ENCODE measurements at regions not wholly inside any gene's neighbourhood (a gene's known extent, or its start where the extent isn't known, plus 50 kb on each side); places are given as distances from the start of the nearest gene placed in this dataset.

GRCh38 chr2:220220009-220220408, 592.6 kb downstream of the SLC4A3 start:
- DNase-seq (ENCODE audit: low spot score): no peak

DNA sequence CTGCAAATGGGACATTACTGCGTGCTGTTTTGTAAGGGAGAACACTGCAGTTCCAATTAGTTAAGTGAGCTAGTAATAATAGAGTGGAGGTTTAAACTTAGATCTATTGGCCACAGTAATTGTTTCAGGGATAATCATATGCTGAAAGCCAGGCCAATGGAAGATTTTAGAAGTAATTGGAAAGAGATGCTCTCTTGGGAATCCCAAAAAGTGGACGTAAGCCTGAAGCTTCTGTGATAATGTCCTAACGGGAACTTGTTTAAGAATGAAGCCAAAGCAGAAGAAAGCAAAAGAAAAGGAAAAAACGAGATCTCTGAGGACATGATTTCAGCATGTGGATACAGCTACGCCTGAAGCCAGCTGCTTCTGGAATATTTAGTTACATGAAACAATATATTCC, 594.6 kb downstream of the SLC4A3 start:
- no peak for DNase-seq (ENCODE audit: low spot score)

- DNase-seq (ENCODE audit: low spot score): no peak
These were observed 597.5 kb downstream of the SLC4A3 start for GRCh38 chr2:220224691-220225543.

DNA sequence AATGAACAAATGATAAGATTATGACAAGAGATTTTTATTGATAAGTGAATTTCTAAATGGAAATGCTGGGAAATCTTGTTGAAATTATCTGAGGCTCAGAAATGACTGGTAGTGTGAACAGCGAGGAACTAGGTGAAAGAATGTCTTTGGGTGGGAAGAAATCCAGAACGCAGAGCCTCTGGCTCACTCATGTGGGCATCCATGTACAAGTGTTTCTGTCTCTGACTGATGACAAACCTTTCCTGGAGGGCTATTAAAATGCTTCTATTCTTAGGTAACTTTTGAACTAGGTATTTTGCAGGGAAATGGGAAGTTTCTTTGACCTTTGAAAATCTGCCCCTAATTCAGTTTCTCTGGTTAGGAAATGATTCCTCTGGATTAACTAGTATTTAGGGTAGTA, 598.6 kb downstream of the SLC4A3 start:
- no peak for DNase-seq (ENCODE audit: low spot score)

DNA sequence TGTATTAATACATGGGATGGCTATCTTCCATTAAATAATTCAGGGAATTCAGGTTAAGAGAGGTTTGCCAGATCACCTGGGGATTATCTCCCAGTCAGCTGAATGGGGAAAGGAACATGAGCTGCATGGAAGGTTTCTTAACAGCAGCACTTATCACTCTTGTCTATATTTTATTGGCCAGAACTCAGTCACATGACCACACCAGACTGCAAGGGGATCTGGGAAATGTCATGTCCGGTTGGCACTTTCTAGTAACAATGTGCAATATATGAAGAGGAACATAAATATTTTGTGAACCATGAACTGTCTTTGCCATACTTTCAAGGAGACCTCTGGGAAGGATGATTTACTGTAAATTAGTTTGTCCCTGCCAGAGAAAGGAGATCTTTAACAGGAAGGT, 599.1 kb downstream of the SLC4A3 start:
- DNase-seq (ENCODE audit: low spot score): no peak

- no peak for DNase-seq (ENCODE audit: low spot score)
These were observed 600.0 kb downstream of the SLC4A3 start for GRCh38 chr2:220227266-220227920.

DNA sequence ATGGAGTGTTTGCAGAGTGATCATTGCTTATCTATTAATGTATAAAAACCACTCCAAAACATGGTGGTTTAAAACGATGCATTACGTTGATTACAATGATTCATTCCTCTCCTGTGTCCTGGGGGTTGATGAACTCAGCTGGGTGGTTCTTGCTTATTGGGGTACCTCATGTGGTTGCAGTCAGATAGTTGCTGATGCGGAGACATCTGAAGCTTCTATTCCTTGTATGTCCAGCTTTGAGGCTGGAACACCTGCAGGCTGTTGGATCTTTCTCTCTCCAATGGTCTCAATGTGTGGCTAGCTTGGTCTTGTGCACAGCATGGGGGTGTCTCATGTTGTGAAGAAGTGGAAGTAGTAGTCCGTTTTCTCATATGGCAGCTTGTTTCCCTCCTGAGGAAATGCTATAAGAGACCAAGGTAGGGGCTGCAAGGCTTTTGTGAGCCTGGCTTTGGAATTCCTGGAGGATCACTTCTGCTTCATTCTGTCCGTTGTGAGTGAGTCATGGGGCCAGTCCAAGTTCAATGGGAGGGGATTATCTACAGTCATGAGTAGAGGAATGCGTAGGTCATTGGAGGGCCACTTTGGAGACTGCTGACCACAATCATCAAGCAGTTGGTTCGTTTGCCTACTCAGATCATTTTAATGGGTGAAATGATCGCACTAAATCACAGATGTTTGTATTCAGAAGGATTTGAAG, 601.0 kb downstream of the SLC4A3 start:
- peak; percentile 47 for DNase-seq (ENCODE audit: low spot score)

DNA sequence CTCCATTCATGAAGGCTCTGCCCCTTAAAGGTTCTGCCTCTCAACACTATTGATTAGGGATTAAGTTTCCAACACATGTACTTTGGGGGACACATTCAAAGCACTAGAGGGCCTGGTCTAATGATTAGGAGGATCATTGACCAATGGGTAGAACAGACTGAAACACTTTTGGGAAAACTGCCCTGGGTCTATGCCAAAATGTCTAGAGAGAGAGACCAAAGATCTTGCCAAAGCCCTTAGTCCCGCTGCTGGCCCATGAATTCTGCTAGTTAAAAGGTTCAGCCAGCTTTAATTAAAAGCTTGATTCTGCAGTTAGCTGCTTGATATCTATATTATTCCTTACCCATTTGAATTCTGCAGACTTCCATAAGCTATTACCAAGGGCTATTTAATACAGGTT, 613.2 kb downstream of the SLC4A3 start:
- no peak for DNase-seq (ENCODE audit: low spot score)

- no peak for DNase-seq (ENCODE audit: low spot score)
These were observed 614.0 kb downstream of the SLC4A3 start for GRCh38 chr2:220241423-220241822.

- DNase-seq (ENCODE audit: low spot score): no peak
These were observed 616.1 kb downstream of the SLC4A3 start for GRCh38 chr2:220243571-220243970.

DNA sequence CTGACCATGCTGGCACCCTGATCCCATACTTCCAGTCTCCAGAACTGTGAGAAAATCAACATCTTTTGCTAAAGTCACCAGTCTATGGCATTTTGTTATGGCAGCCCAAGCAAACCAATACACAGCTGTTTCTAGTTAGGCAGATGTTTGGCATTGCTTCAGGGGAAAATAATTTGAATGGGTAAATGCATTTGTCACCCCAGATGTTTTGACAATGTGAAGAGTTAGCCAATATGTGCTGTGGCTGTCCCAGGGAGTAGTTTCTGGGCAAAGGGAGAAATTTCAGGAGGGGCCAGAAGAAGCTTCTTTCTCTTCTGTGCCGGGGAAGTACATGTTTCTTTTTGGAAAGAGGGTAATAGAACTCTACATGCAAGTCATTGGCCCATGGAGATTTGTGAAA, 619.0 kb downstream of the SLC4A3 start:
- no peak for DNase-seq (ENCODE audit: low spot score)

- DNase-seq (ENCODE audit: low spot score): no peak
These were observed 620.3 kb downstream of the SLC4A3 start for GRCh38 chr2:220247588-220248350.

DNA sequence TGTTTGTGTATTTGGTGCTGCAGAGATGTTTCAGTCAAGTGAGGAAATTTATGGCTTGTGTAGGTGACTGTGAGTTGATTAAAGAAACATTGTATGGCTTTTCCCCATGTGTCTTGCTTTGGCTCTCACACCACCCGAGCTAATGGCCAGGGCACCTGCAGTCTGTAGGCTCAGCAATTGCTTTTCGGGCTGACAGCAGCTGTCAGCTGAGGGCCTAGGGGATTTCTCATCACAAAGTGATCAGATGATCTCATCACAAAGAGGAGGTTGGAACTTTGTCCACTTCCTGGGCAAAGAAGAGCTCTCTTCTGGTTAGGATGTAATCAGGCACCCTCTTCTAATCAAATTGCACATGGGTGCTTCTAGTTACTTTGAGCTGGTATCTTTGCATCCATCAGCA, 632.2 kb downstream of the SLC4A3 start:
- no peak for DNase-seq (ENCODE audit: low spot score)

GRCh38 chr2:220263300-220263699, 635.9 kb downstream of the SLC4A3 start:
- DNase-seq (ENCODE audit: low spot score): no peak

GRCh38 chr2:220269367-220269766, 641.9 kb downstream of the SLC4A3 start:
- DNase-seq (ENCODE audit: low spot score): no peak

GRCh38 chr2:220270481-220271070, 643.1 kb downstream of the SLC4A3 start:
- no peak for DNase-seq (ENCODE audit: low spot score)

DNA sequence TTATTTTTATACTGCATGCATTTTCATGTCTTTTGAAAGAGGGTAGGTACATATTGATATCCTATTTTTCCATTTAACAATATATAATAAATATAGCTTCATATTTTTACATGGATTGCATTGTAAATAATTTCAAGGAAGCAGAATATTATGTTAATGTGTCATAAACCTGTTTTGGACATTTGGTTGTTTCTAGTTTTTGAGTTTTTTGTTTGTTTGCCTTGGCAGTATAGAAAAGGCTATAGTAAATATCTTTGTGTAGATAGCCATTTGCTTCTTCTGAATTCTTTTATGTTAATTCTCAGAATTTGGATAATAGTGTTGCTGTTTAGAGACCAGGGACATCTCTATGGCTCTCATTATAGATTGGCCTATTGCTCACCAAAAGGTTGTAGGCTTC, 645.2 kb downstream of the SLC4A3 start:
- no peak for DNase-seq (ENCODE audit: low spot score)

DNA sequence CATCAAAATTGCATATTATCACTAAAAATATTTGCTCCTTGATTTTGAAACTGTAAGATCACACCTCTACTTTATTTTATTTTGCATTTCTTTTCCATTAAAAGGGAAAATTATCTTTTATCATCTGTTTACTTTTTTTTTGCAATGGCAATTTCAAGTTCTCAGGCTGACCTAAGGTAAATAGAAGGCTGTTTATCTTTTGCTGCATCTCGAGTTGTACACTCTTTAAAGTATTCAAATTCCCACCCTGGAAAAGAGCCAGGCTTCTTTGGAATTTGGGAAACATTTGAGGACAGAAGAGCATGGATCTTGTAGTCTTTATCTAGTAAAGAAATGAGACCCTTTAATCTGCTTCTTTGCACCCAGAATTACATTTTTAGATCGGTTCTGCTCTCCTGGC, 645.7 kb downstream of the SLC4A3 start:
- no peak for DNase-seq (ENCODE audit: low spot score)

DNA sequence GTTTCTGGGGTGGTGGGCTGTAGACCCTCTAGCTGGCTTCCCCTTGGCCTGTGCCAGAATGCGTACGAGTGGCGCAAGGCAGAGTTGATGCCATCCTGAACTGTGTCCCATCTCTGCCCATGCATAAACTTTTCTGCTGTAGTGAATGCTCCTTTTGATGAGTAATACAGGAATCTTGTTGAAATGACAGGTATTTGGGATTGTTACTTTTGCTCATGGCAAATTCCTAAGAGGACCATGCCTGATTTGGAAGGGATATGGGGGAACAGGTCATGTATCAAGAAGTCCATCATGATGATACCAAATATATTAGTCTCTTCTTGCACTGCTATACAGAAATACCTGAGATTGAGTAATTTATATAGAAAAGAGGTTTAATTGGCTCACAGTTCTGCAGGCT, 648.0 kb downstream of the SLC4A3 start:
- DNase-seq (ENCODE audit: low spot score): no peak

DNA sequence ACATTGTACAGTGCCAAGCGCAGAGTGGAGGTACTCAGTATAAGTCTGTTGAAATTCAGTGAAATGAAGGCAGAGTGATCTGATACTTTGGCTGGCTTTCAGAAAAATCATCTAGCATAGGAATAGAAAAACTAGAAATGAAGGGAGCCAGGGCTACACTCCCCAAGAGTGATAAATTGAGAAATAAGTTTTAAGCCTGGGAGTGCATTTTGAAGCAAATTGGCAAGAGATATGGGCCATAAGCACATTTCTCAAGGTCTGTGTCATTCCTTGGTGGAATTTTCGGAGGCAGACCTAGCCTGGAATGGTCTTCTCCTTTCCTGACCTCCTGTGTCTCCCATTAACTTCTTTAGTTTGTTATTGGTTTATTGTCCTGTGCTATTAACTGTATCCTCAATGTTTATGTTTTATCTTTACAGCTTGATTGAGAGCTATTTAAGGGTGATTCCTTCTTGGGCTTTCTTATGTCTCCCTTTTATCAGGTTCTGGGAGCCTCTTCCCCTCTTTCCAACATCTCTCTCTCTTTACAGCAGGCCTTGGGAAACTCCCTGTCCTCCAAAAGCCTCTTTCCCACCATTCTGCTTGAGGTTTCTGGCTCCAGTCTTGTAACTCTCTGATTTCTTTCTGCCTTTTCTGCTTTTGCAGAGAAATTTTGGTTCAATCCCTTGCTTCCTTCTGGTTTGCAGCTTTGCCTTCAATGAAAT, 649.5 kb downstream of the SLC4A3 start:
- no peak for DNase-seq (ENCODE audit: low spot score)

- peak; percentile 74 for DNase-seq (ENCODE audit: low spot score)
These were observed 650.1 kb downstream of the SLC4A3 start for GRCh38 chr2:220277445-220277975.
